Fibroblast of the aortic adventitia (primary cell): ENCODE measurements at regions not wholly inside any gene's neighbourhood (a gene's known extent, or its start where the extent isn't known, plus 50 kb on each side); places are given as distances from the start of the nearest gene placed in this dataset.

Source experiments
- DNase-seq: peaks from one replicate; pipeline ENCODE4 v3.0.0-alpha.2; 2010; ENCODE audit warnings: low read depth
- H3K4me3 ChIP-seq: 2 replicates; pipeline ENCODE4 v1.5.1; 2011; ENCODE audit warnings: low read depth, mild to moderate bottlenecking, control low read depth, low read length, moderate library complexity
- TF ChIP-seq, protein P1 (sequence below): IDR thresholded peaks from 2 replicates; pipeline ENCODE4 v1.5.1; 2011; ENCODE audit warnings: mild to moderate bottlenecking, low read length, control low read depth, inconsistent platforms; ENCODE audit not compliant: insufficient read depth

DNA sequence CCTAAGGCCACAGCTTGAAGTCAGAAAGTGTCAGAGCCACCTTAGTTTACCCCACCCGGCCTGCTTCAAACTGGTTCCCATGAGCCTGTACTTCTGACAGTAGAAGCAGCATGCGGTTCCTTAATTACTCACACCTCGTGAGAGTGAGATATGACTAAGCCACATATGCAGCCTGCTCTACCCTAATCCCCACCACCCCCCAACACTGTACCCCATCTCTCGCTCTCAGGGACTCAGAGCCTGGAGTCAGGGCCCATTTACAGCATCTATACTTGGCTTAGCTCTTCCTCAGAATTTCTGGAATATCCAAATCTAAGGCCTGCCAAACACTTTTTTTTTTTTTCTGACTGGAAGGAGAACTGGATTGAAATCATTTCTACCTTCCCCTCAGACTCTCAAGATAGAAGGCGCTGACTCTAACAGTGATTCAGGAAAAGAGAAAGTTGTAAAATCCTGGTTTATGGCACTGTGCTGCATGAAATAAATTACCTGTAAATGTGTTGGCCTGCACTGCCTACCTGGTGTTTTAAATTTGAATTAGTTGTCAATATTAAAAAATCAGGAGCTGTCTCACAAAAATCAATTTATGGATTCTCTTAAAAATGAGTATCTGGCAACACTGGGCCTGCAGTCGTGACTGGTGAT lies 360.0 kb downstream of the RND3 start:
- DNase-seq = no peak
- TF ChIP-seq, protein P1, sequence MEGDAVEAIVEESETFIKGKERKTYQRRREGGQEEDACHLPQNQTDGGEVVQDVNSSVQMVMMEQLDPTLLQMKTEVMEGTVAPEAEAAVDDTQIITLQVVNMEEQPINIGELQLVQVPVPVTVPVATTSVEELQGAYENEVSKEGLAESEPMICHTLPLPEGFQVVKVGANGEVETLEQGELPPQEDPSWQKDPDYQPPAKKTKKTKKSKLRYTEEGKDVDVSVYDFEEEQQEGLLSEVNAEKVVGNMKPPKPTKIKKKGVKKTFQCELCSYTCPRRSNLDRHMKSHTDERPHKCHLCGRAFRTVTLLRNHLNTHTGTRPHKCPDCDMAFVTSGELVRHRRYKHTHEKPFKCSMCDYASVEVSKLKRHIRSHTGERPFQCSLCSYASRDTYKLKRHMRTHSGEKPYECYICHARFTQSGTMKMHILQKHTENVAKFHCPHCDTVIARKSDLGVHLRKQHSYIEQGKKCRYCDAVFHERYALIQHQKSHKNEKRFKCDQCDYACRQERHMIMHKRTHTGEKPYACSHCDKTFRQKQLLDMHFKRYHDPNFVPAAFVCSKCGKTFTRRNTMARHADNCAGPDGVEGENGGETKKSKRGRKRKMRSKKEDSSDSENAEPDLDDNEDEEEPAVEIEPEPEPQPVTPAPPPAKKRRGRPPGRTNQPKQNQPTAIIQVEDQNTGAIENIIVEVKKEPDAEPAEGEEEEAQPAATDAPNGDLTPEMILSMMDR = no peak
- H3K4me3 ChIP-seq = no peak overlapping the region

DNA sequence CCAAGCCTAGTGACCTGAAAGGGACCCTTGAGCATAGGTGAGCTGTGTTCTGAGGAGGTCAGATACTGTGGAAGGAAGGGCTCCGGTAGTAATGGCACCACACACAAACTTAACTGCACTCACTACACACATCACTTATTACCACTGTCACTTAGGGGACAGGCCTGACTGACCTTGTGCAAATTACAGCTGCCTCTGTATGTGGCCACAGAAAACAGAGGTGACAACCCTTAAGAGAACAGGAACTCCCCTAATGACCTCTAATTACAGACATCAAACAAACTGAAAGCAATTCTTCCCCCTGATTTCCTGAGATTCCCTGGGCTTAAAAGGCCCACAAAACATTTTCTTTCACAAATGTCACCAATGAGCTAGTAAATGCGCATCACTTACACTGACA lies 360.6 kb downstream of the RND3 start:
- DNase-seq = no peak
- TF ChIP-seq, protein P1 = no peak
- no peak overlapping the region for H3K4me3 ChIP-seq

DNA sequence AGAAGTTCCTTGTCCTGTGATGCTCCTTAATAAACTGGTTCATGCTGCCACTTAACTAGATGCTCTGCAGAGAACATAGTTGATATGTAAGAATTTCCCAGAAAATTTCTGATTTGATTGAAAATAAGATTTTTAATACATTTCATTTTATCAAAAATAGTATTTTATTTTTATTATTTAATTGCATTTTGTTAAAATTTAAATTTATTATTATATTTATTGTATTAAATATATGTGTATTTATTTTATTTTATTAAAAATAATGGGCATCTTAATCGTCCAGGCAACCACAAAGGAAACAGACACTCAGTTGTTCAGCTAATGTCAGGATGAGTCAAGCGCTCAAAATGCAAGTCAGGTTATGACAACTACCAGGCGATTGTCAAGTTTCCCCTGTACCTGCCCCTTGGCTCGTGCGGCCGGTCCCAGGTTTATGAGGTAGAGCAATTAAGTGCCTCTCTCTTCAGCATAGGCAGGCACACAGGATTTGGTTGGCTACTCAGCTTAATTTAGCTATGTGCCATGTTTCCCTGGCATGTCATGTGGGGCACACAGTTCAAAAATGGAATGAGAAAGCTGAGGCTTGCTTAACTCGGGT lies 361.2 kb downstream of the RND3 start:
- TF ChIP-seq, protein P1 = no peak
- no peak for DNase-seq
- H3K4me3 ChIP-seq = no peak overlapping the region

DNA sequence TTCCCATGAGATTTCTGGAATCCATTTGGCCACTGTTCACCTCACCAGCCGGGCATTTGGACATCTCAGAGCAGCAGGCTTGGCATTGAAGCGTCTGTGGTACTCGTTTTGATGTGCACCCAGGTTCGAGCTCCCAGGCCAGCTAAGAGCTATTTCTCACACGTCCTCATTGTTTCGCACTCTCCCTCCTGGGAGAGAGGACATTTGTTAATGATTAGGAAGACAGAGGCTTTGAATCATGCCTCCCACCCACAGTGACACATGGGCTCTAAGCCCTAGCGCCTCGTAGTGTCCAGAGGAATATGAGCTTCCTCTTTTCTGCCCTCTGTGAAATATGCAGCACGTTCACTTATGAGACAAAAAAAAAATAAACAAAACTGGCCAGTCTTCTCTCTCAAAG lies 361.8 kb downstream of the RND3 start:
- TF ChIP-seq, protein P1 = peak; percentile 14
- DNase-seq = peak; percentile 70
- no peak overlapping the region for H3K4me3 ChIP-seq

DNA sequence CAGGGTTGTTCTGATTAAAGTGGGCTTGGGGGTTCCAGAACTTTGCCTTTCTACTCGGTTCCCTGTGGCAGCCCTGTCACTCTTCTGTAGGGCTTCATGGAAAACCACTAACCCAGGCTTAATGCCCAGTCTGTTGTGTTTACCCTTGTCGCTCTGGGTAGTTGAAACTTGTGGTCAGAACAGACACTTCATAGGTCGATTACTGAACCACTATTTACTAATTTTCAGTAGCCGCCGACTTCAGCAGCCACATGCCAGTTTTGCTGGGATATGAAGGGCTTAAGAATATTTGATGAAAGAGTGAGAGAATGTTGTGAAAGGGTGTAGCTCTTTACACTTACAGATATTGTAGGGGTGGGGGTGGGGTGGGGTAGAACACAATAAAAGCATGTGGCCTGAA lies 362.3 kb downstream of the RND3 start:
- TF ChIP-seq, protein P1 = no peak
- H3K4me3 ChIP-seq = no peak overlapping the region
- no peak for DNase-seq

DNA sequence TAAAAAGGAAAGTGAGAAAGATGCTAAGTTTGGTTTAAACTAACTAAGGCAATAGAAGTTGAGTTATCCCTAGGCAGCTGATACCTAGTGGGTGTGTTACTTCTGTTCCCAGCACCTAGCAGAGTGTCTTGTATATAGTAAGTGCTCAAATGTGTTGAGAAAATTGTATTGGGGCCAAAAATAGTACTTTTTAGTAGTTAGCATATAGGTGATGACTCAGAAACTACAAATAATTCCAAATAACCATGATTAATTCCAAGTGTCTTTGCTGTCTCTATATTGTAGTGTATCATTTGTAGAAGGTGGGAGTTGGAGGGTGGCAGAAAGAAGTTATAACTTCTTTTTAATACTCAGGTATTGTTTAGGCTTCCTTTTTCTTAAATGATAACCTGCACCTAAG lies 362.7 kb downstream of the RND3 start:
- TF ChIP-seq, protein P1 = no peak
- no peak for DNase-seq
- no peak overlapping the region for H3K4me3 ChIP-seq
